H9 (cell line): ENCODE measurements at regions not wholly inside any gene's neighbourhood (a gene's known extent, or its start where the extent isn't known, plus 50 kb on each side); places are given as distances from the start of the nearest gene placed in this dataset.

ENCODE experiments used
- DNase-seq: peaks from one replicate; pipeline ENCODE4 v3.0.0-alpha.2; 2017
- H2AFZ ChIP-seq: one replicate; pipeline ENCODE4 v1.6.1; 2013; ENCODE audit warnings: mild to moderate bottlenecking, low read length, control low read depth, moderate library complexity
- H2AK5ac ChIP-seq: 2 replicates; pipeline ENCODE4 v1.6.1; 2013; ENCODE audit warnings: low read length, control low read depth, mixed read lengths; ENCODE audit not compliant: insufficient read length
- H2BK120ac ChIP-seq: one replicate; pipeline ENCODE4 v1.6.1; 2013; ENCODE audit warnings: low read depth, mild to moderate bottlenecking, low read length, control low read depth, inconsistent platforms; ENCODE audit not compliant: poor library complexity, severe bottlenecking
- H2BK12ac ChIP-seq: 2 replicates; pipeline ENCODE4 v1.6.1; 2013; ENCODE audit warnings: low read length, control low read depth, mixed read lengths, low read depth; ENCODE audit not compliant: insufficient read length
- H2BK15ac ChIP-seq: 2 replicates; pipeline ENCODE4 v1.6.1; 2013; ENCODE audit warnings: low read depth, low read length, control low read depth
- H2BK20ac ChIP-seq: one replicate; pipeline ENCODE4 v1.6.1; 2013; ENCODE audit warnings: low read depth, mild to moderate bottlenecking, low read length, control low read depth, inconsistent platforms; ENCODE audit not compliant: poor library complexity, severe bottlenecking
- H2BK5ac ChIP-seq: 2 replicates; pipeline ENCODE4 v1.6.1; 2013; ENCODE audit warnings: low read length, control low read depth, mixed read lengths; ENCODE audit not compliant: insufficient read length
- H3K14ac ChIP-seq: 2 replicates; pipeline ENCODE4 v1.6.1; 2013; ENCODE audit warnings: low read length, control low read depth; ENCODE audit not compliant: insufficient read depth
- H3K18ac ChIP-seq: 2 replicates; pipeline ENCODE4 v1.6.1; 2013; ENCODE audit warnings: low read depth, mild to moderate bottlenecking, mixed read lengths, low read length, control low read depth; ENCODE audit not compliant: insufficient read length
- H3K23ac ChIP-seq: 2 replicates; pipeline ENCODE4 v1.6.1; 2013; ENCODE audit warnings: low read length, control low read depth, mixed read lengths, low read depth; ENCODE audit not compliant: insufficient read length
- H3K23me2 ChIP-seq: 2 replicates; pipeline ENCODE4 v1.6.1; 2013; ENCODE audit warnings: low read depth, mild to moderate bottlenecking, mixed read lengths, low read length, control low read depth; ENCODE audit not compliant: insufficient read length, poor library complexity, severe bottlenecking
- H3K27ac ChIP-seq: 2 replicates; pipeline ENCODE4 v1.5.1; 2013; ENCODE audit warnings: low read length, control low read depth, mixed read lengths, low read depth; ENCODE audit not compliant: insufficient read length
- H3K27me3 ChIP-seq: 2 replicates; pipeline ENCODE4 v1.6.1; 2013; ENCODE audit warnings: low read length, control low read depth, inconsistent platforms; ENCODE audit not compliant: insufficient read depth
- H3K4ac ChIP-seq: 2 replicates; pipeline ENCODE4 v1.6.1; 2013; ENCODE audit warnings: low read depth, mild to moderate bottlenecking, control low read depth, inconsistent platforms, low read length, moderate library complexity
- H3K4me1 ChIP-seq: 2 replicates; pipeline ENCODE4 v1.6.1; 2013; ENCODE audit warnings: low read length, control low read depth, inconsistent platforms; ENCODE audit not compliant: insufficient read depth
- H3K4me2 ChIP-seq: 2 replicates; pipeline ENCODE4 v1.6.1; 2013; ENCODE audit warnings: low read length, control low read depth, mixed read lengths; ENCODE audit not compliant: insufficient read length, insufficient read depth
- H3K56ac ChIP-seq: 2 replicates; pipeline ENCODE4 v1.6.1; 2013; ENCODE audit warnings: low read depth, mild to moderate bottlenecking, mixed read lengths, low read length, control low read depth; ENCODE audit not compliant: insufficient read length
- H3K79me1 ChIP-seq: 2 replicates; pipeline ENCODE4 v1.6.1; 2013; ENCODE audit warnings: low read depth, mild to moderate bottlenecking, moderate library complexity, low read length, control low read depth, inconsistent platforms; ENCODE audit not compliant: insufficient read depth, poor library complexity, severe bottlenecking
- H3K79me2 ChIP-seq: 2 replicates; pipeline ENCODE4 v1.6.1; 2013; ENCODE audit warnings: low read length, control low read depth, inconsistent platforms; ENCODE audit not compliant: insufficient read depth
- H3K9ac ChIP-seq: 2 replicates; pipeline ENCODE4 v1.6.1; 2013; ENCODE audit warnings: low read length, control low read depth, mixed read lengths; ENCODE audit not compliant: insufficient read length; ENCODE audit errors: extremely low read depth
- H3K9me3 ChIP-seq: one replicate; pipeline ENCODE4 v1.6.1; 2013; ENCODE audit warnings: low read depth, low read length, inconsistent platforms; ENCODE audit not compliant: control insufficient read depth
- H3T11ph ChIP-seq: one replicate; pipeline ENCODE4 v1.6.1; 2013; ENCODE audit warnings: mild to moderate bottlenecking, low read length, control low read depth, inconsistent platforms
- H4K20me1 ChIP-seq: one replicate; pipeline ENCODE4 v1.6.1; 2013; ENCODE audit not compliant: control insufficient read depth, insufficient read length, insufficient read depth
- H4K5ac ChIP-seq: 2 replicates; pipeline ENCODE4 v1.6.1; 2013; ENCODE audit warnings: low read depth, mild to moderate bottlenecking, mixed read lengths, low read length, control low read depth; ENCODE audit not compliant: insufficient read length
- H4K8ac ChIP-seq: replicated peaks from 2 replicates; pipeline ENCODE4 v1.6.1; 2013; ENCODE audit warnings: low read length, control low read depth, mixed read lengths, low read depth; ENCODE audit not compliant: insufficient read length
- H4K91ac ChIP-seq: 2 replicates; pipeline ENCODE4 v1.6.1; 2013; ENCODE audit warnings: low read depth, mild to moderate bottlenecking, moderate library complexity, mixed read lengths, low read length, control low read depth; ENCODE audit not compliant: insufficient read length
- H3K27ac Mint-ChIP-seq, 3 experiments: 2 replicates in 2 of 3; 3 replicates in 1 of 3; pipeline ENCODE4 v1.8.0; 2020 to 2021; ENCODE audit warnings: mixed read lengths in 3 of 3, mild to moderate bottlenecking in 1 of 3, moderate library complexity in 1 of 3
- H3K27me3 Mint-ChIP-seq: 2 replicates; pipeline ENCODE4 v1.8.0; 2021; ENCODE audit warnings: low read depth, mild to moderate bottlenecking, moderate library complexity, mixed read lengths
- H3K36me3 Mint-ChIP-seq, 3 experiments: 2 replicates in 2 of 3; 3 replicates in 1 of 3; pipeline ENCODE4 v1.8.0; 2020 to 2021; ENCODE audit warnings: low read depth in 3 of 3, mixed read lengths in 3 of 3; ENCODE audit not compliant: insufficient read depth in 1 of 3
- H3K4me1 Mint-ChIP-seq, 2 experiments: 2 replicates each; pipeline ENCODE4 v1.8.0; 2020; ENCODE audit warnings: mixed read lengths in 2 of 2
- H3K4me3 Mint-ChIP-seq, 2 experiments: 2 replicates in 1 of 2; 3 replicates in 1 of 2; pipeline ENCODE4 v1.8.0; 2020 to 2021; ENCODE audit warnings: mild to moderate bottlenecking in 2 of 2, mixed read lengths in 2 of 2, moderate library complexity in 1 of 2
- H3K9me3 Mint-ChIP-seq, 2 experiments: 2 replicates in 1 of 2; 3 replicates in 1 of 2; pipeline ENCODE4 v1.8.0; 2020; ENCODE audit warnings: mild to moderate bottlenecking in 2 of 2, mixed read lengths in 2 of 2, moderate library complexity in 1 of 2
- WGBS: extraction: QIAGEN DNeasy Blood & Tissue Kit; methylation state at CpG from one replicate; pipeline ENCODE4 v1.1.7; 2013; ENCODE audit warnings: missing lambda C conversion rate, low lambda C conversion rate, mixed read lengths; ENCODE audit not compliant: insufficient read length; ENCODE audit errors: extremely low coverage; 5-methylcytosine and 5-hydroxymethylcytosine counted together
- TF ChIP-seq, protein P1 (sequence below): fragments of 200-600 bp; sonication (generic); conservative IDR thresholded peaks from 3 replicates; pipeline ENCODE4 v1.8.0; 2021; ENCODE audit warnings: antibody characterized with exemption, mild to moderate bottlenecking

GRCh38 chr15:69691307-69692015 lies 238.8 kb downstream of the RPLP1 start:
- no peaks in the 10 kb centered on the region for H3K23me2 ChIP-seq
- no peak overlapping the region for H3K56ac ChIP-seq
- no peak overlapping the region for H2BK5ac ChIP-seq
- Mint-ChIP-seq H3K9me3 (peaks cover 10 to 17% of the 10 kb centered on the region in 2 experiments), H3K27ac (no peak overlapping the region), H3K4me1 (0 out of 4 replicates have a peak, but pooled peaks cover 0 to 2% of the 10 kb centered on the region in 2 experiments), H3K27me3 (peaks cover 5% of the 10 kb centered on the region), H3K4me3 (no peak overlapping the region), H3K36me3 (peaks cover 0 to 12% (median 5%) of the 10 kb centered on the region in 3 experiments; a peak in 4 of 7 replicates)
- no peak overlapping the region for H2AK5ac ChIP-seq
- no peak overlapping the region for H3K14ac ChIP-seq
- H4K5ac ChIP-seq, result no peak overlapping the region
- H2BK12ac ChIP-seq, result no peak overlapping the region
- no peaks in the 10 kb centered on the region for H3K79me1 ChIP-seq
- peaks cover 6% of the 10 kb centered on the region for H3K9me3 ChIP-seq
- H3K9ac ChIP-seq, result no peak overlapping the region
- H2BK120ac ChIP-seq, result no peak overlapping the region
- H2BK20ac ChIP-seq, result no peak overlapping the region
- no peak overlapping the region for H2BK15ac ChIP-seq
- no peak for DNase-seq
- H3K23ac ChIP-seq, result no peak overlapping the region
- H3T11ph ChIP-seq, result no peak overlapping the region
- H3K79me2 ChIP-seq, result no peaks in the 10 kb centered on the region
- no peak overlapping the region for H3K27ac ChIP-seq
- H3K4me1 ChIP-seq, result no peaks in the 10 kb centered on the region
- no peak overlapping the region for H4K8ac ChIP-seq
- no peak overlapping the region for H3K4ac ChIP-seq
- no peak overlapping the region for H4K91ac ChIP-seq
- no peaks in the 10 kb centered on the region for H3K27me3 ChIP-seq
- WGBS, result no CpG with 5 or more reads among the region's 7 CpGs
- no peaks in the 10 kb centered on the region for H4K20me1 ChIP-seq
- H3K4me2 ChIP-seq, result no peak overlapping the region
- no peak overlapping the region for H3K18ac ChIP-seq
- TF ChIP-seq, protein P1, sequence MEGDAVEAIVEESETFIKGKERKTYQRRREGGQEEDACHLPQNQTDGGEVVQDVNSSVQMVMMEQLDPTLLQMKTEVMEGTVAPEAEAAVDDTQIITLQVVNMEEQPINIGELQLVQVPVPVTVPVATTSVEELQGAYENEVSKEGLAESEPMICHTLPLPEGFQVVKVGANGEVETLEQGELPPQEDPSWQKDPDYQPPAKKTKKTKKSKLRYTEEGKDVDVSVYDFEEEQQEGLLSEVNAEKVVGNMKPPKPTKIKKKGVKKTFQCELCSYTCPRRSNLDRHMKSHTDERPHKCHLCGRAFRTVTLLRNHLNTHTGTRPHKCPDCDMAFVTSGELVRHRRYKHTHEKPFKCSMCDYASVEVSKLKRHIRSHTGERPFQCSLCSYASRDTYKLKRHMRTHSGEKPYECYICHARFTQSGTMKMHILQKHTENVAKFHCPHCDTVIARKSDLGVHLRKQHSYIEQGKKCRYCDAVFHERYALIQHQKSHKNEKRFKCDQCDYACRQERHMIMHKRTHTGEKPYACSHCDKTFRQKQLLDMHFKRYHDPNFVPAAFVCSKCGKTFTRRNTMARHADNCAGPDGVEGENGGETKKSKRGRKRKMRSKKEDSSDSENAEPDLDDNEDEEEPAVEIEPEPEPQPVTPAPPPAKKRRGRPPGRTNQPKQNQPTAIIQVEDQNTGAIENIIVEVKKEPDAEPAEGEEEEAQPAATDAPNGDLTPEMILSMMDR, result no peak
- H2AFZ ChIP-seq, result no peak overlapping the region
